GM10266 (cell line): ENCODE measurements at regions not wholly inside any gene's neighbourhood (a gene's known extent, or its start where the extent isn't known, plus 50 kb on each side); places are given as distances from the start of the nearest gene placed in this dataset.

ENCODE experiments used
- DNase-seq: peaks from one replicate; pipeline ENCODE4 v3.0.0; 2012; ENCODE audit errors: extremely low spot score
- TF ChIP-seq, protein P1 (sequence below): IDR thresholded peaks from 2 replicates; pipeline ENCODE4 v1.5.1; 2012; ENCODE audit warnings: mild to moderate bottlenecking, low read depth; ENCODE audit not compliant: control insufficient read depth, insufficient read depth; ENCODE audit errors: missing control alignments

GRCh38 chr3:187568171-187568570, 102.0 kb downstream of the SST start:
- DNase-seq: no peak
- TF ChIP-seq, protein P1, sequence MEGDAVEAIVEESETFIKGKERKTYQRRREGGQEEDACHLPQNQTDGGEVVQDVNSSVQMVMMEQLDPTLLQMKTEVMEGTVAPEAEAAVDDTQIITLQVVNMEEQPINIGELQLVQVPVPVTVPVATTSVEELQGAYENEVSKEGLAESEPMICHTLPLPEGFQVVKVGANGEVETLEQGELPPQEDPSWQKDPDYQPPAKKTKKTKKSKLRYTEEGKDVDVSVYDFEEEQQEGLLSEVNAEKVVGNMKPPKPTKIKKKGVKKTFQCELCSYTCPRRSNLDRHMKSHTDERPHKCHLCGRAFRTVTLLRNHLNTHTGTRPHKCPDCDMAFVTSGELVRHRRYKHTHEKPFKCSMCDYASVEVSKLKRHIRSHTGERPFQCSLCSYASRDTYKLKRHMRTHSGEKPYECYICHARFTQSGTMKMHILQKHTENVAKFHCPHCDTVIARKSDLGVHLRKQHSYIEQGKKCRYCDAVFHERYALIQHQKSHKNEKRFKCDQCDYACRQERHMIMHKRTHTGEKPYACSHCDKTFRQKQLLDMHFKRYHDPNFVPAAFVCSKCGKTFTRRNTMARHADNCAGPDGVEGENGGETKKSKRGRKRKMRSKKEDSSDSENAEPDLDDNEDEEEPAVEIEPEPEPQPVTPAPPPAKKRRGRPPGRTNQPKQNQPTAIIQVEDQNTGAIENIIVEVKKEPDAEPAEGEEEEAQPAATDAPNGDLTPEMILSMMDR: no peak

DNA sequence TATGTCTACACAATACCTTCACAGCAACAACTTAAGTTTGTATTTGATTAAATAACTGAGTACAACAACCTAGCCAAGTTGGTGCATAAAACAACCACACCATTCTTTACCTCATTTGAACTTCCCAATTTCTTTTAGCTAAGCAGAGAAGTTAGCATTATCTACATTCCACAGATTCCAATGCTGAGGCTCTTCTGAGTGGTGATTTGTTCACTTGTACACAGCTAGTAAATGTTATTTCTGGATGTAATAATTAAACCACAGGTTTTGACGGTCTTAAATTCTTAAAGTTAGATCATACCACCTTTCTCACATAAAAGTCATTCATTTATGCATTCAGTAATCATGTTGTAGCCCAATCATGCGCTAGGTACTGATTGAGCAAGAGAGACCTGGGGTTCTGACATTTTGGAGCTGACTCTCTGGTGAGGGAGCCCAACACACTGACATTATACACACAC, 102.5 kb downstream of the SST start:
- no peak for DNase-seq
- TF ChIP-seq, protein P1: no peak

GRCh38 chr3:187567021-187567420, 103.2 kb downstream of the SST start:
- TF ChIP-seq, protein P1: no peak
- DNase-seq: no peak

DNA sequence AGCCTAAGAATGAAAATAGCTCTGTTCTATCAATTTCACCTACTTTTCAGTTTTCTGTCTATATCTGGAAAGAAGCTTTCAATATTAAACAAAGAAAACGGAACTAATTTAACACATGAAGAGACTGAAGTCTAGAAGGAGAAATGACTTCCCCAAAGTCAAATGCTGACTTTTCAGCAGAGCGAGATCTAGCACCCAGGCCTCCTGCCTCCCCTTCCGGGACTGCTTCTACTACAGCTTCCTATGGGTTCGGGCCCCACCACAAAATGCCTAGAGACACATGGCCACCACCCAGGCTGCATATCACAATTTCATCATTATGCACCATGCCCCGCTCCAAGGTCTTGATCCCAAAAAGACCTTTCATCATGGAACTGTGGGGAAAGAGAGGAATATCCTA, 104.5 kb downstream of the SST start:
- TF ChIP-seq, protein P1: no peak
- no peak for DNase-seq

GRCh38 chr3:187558990-187559389, 111.2 kb downstream of the SST start:
- DNase-seq: no peak
- TF ChIP-seq, protein P1: no peak

GRCh38 chr3:187551416-187551815, 118.8 kb downstream of the SST start:
- TF ChIP-seq, protein P1: no peak
- DNase-seq: no peak

- no peak for DNase-seq
- TF ChIP-seq, protein P1: no peak
These were observed 119.7 kb downstream of the SST start for GRCh38 chr3:187550446-187550845.
